ENCODE measurements at regions not wholly inside any gene's neighbourhood (a gene's known extent, or its start where the extent isn't known, plus 50 kb on each side); places are given as distances from the start of the nearest gene placed in this dataset.
A peak's percentile ranks its signal among the peaks of the same experiment; 100 is the strongest.

- peak; percentile 25; the same call in 1 of the 2 replicates for TF ChIP-seq DEAF1 (CRISPR knock-in tag; IDR thresholded peaks at IDR 0.05)
- no peak for TF ChIP-seq RBM22 (IDR thresholded peaks at IDR 0.05; ENCODE audit: low read depth, low read length, poor library complexity, severe bottlenecking)
- TF ChIP-seq NBN (IDR thresholded peaks at IDR 0.05; ENCODE audit: low read depth): no peak
Measured at GRCh38 chr9:100714372-100715099, 136.7 kb downstream of the CAVIN4 start (continued).

GRCh38 chr9:100715100-100715380 lies 137.2 kb downstream of the CAVIN4 start:
- TF ChIP-seq CXXC5 (CRISPR knock-in tag; IDR thresholded peaks at IDR 0.05) (no peak), IRF1 (CRISPR knock-in tag; IDR thresholded peaks at IDR 0.05; ENCODE audit: borderline replicate concordance) (no peak), HMGN3 (IDR thresholded peaks at IDR 0.05; ENCODE audit: borderline replicate concordance, extremely low read depth, insufficient read length, low read depth, low read length) (no peak)
- ChIA-PET POLR2A (no interaction called here), CTCF (ENCODE audit: low intra/inter-chr PET ratio) (interaction anchor here (0.8 to 1.4 kb wide), 3 partner anchors 520 to 597 kb away, joined by 3 to 5 read pairs (median 3); no protein-coding TSS in a partner anchor)
- Histone ChIP-seq H3K4me3 (no peak overlapping the region), H3K9me1 (ENCODE audit: control insufficient read depth, insufficient read depth, low read length) (no peaks in the 10 kb centered on the region), H3K27ac (ENCODE audit: extremely low read depth, low read depth, low read length) (no peak overlapping the region), H3K79me2 (ENCODE audit: control insufficient read depth, insufficient read depth, low read length) (no peaks in the 10 kb centered on the region), H2AFZ (ENCODE audit: low read depth, low read length) (no peak overlapping the region), H3K36me3 (ENCODE audit: control insufficient read depth, insufficient read depth, low read length) (no peaks in the 10 kb centered on the region), H3K9ac (ENCODE audit: insufficient read depth in 1 of 2, low read depth in 2 of 2, low read length in 2 of 2) (no peak overlapping the region), H4K20me1 (replicated peaks; ENCODE audit: control insufficient read depth, insufficient read depth, low read length) (no peaks in the 10 kb centered on the region), H3K27me3 (ENCODE audit: control insufficient read depth in 2 of 2, insufficient read depth in 2 of 2, low read length in 2 of 2) (no peaks in the 10 kb centered on the region), H3K4me2 (ENCODE audit: insufficient read depth, low read length) (no peak overlapping the region), H3K4me1 (replicated peaks in 1 of 2; ENCODE audit: control insufficient read depth in 2 of 2, insufficient read depth in 2 of 2, low read length in 2 of 2) (no peaks in the 10 kb centered on the region), H3K9me3 (replicated peaks; ENCODE audit: control insufficient read depth, insufficient read depth, low read depth, low read length) (no peaks in the 10 kb centered on the region)
- FAIRE-seq: no peak
- no TSS peak for BruUV-seq (replicated peaks)
- no peak for ATAC-seq
- in situ Hi-C loops (cut with MboI): loop anchor here (25.0 kb wide), 1 partner anchor 822 kb away; the partner anchor contains the start of gene RNF20
- no peak for DNase-seq (ENCODE audit: extremely low read depth in 1 of 4, low spot score in 3 of 4)
- WGBS (ENCODE audit: insufficient coverage, low coverage, missing lambda C conversion rate): 0% methylated on average over 6 of the region's 6 CpGs
- intact Hi-C loops (cut with micrococcal nuclease): loop anchor here (5.0 to 10.0 kb wide), 4 partner anchors 507 to 820 kb away; partner anchors contain the start of genes MRPL50, RNF20 and ZNF189
